ENCODE measurements at regions not wholly inside any gene's neighbourhood (a gene's known extent, or its start where the extent isn't known, plus 50 kb on each side); places are given as distances from the start of the nearest gene placed in this dataset.

GRCh38 chrX:36867143-36867542 lies 141.0 kb upstream of the FAM47C start:
- TF ChIP-seq CTCF (IDR thresholded peaks at IDR 0.05) (peak in 5 of 6 experiments; percentile 25 to 45 (median 31)), POLR2A (IDR thresholded peaks at IDR 0.05) (no peak)
